Non-pigmented ciliary epithelial cell (primary cell): ENCODE measurements at regions not wholly inside any gene's neighbourhood (a gene's known extent, or its start where the extent isn't known, plus 50 kb on each side); places are given as distances from the start of the nearest gene placed in this dataset.

Experiments used
- DNase-seq: peaks from one replicate; pipeline ENCODE4 v3.0.0-alpha.2; 2010; ENCODE audit warnings: low read depth

GRCh38 chr19:34305221-34306083, 51.1 kb downstream of the GARRE1 start:
- DNase-seq = no peak

GRCh38 chr19:34306213-34306661, 51.9 kb downstream of the GARRE1 start:
- DNase-seq = no peak

- no peak for DNase-seq
Measured at GRCh38 chr19:34306824-34307223, 52.5 kb downstream of the GARRE1 start.

GRCh38 chr19:34308381-34309367, 54.3 kb downstream of the GARRE1 start:
- DNase-seq = no peak

DNA sequence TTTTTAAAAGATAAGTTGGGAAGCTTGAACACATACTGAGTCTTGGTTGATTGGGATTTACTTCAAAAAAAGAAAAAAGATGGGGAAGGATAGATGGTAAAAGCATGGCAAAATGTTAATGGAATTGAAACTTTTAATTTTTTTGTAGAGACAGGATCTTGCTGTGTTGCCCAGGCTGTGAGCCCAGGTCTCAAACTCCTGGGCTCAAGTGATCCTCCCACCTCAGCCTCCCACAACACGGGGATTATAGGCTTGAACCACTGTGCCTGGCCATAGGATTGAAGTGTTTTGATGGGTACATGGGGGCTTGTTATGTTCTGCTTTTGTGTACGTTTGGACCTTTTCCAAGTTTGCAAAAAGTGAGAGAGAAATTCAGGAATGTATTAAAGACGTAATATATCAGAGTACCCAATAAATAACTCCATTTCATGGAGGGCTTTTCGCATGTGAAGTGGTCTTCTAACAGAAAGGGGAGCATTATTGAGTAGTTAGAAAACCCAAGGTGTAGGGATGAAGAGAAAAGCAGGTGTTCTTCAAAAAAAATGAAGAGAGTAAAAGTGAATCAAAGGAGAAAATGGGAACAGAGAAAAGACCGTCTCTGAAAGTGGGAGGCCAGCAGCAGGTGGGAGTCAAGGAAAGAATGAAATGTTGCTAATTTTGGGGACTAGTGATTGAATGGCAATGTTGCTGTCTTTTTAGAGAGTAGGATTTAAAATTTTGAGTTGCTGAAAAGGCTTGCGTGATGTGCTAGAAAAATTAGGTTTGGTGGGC, 55.2 kb downstream of the GARRE1 start:
- DNase-seq = no peak

- no peak for DNase-seq
Measured at GRCh38 chr19:34310494-34310981, 54.5 kb upstream of the GPI start.

DNA sequence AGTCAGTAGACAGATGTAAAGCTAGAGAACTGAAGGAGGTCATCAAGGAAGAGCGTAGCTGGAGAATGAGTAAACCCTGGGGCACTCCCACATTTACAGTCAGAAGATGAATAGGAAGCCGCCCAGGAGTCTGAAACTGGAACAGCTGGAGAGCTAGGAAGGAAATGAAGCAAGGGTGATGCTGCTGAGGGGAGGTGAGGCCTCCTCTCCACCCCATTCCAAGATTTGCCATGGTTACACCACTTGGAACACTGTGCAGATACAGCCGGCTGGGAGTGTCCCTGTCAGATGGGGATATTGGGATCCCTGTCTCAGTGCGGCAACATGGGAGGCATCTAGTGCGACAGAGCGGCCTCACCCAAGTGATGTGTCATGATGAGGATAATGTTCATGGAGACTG, 51.8 kb upstream of the GPI start:
- peak; percentile 41 for DNase-seq

- DNase-seq = no peak
Measured at GRCh38 chr19:34314437-34315313, 50.3 kb upstream of the GPI start.
